DLD1 (cell line): ENCODE measurements at regions not wholly inside any gene's neighbourhood (a gene's known extent, or its start where the extent isn't known, plus 50 kb on each side); places are given as distances from the start of the nearest gene placed in this dataset.
"Not testable (repeated sequence)": the region's sequence is repeated elsewhere in the genome, so short reads cannot be mapped to it uniquely, and the experiment has no call there.

Experiments used
- in situ Hi-C: cut with HindIII; loops from 2 replicates; pipeline ENCODE4 v1.10.0; 2017; ENCODE audit warnings: low sequenced_read_pairs

GRCh38 chr5:62199792-62200716, 106.0 kb upstream of the KIF2A start:
- in situ Hi-C loops = no loop called here

GRCh38 chr5:62206150-62206829, 99.7 kb upstream of the KIF2A start:
- in situ Hi-C loops = no loop called here

GRCh38 chr5:62208218-62208852, 97.7 kb upstream of the KIF2A start:
- in situ Hi-C loops = no loop called here

DNA sequence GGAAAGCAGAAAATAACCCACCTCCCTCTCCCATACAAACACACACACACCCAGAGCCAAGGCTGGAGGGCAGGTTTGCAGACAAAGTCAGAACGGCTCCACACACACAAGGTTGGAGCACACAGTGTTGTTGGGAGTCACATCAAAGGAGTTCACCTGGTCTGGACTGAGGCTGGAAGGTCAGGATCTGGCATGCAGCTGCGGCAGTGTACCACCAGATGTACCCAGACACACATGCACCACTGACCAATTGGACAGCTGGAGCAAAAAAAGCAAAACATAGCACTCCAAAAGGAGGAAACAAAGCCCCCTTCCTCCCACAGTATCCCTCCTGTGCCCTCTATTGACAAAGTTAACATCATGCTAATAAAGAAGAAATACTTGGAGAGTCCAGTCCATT, 94.6 kb upstream of the KIF2A start:
- in situ Hi-C loops = no loop called here

DNA sequence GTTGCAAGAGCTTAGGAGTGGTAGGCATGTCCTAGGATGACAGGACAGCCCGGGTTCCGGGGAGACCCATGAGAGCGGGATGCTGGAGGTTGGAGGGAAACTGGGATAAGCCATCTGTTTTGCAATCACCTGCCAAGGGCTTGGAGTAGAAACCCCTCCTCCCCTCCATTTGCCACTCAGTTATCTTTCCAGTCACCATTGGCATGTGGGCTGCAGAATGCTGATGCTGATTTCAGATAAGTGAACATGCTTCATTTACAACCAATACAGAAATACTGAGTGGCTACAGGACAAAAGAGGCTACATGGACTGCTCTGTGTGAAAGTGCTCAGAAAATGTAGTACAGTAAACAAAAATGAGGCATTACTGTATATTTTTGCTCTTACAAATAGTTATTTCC, 93.4 kb upstream of the KIF2A start:
- in situ Hi-C loops = no loop called here

- in situ Hi-C loops = no loop called here
Measured at GRCh38 chr5:62214701-62215100, 91.3 kb upstream of the KIF2A start.

- in situ Hi-C loops = not testable (repeated sequence)
Measured at GRCh38 chr5:62216603-62217002, 89.4 kb upstream of the KIF2A start.

GRCh38 chr5:62217095-62217494, 88.9 kb upstream of the KIF2A start:
- in situ Hi-C loops = not testable (repeated sequence)

GRCh38 chr5:62218860-62219259, 87.1 kb upstream of the KIF2A start:
- in situ Hi-C loops = not testable (repeated sequence)

- in situ Hi-C loops = not testable (repeated sequence)
Measured at GRCh38 chr5:62221881-62222280, 84.1 kb upstream of the KIF2A start.

GRCh38 chr5:62222305-62222704, 83.7 kb upstream of the KIF2A start:
- in situ Hi-C loops = not testable (repeated sequence)

- in situ Hi-C loops = not testable (repeated sequence)
Measured at GRCh38 chr5:62223312-62223670, 82.7 kb upstream of the KIF2A start.

- in situ Hi-C loops = not testable (repeated sequence)
Measured at GRCh38 chr5:62224987-62225601, 80.9 kb upstream of the KIF2A start.

GRCh38 chr5:62230876-62231388, 75.1 kb upstream of the KIF2A start:
- in situ Hi-C loops = not testable (repeated sequence)

DNA sequence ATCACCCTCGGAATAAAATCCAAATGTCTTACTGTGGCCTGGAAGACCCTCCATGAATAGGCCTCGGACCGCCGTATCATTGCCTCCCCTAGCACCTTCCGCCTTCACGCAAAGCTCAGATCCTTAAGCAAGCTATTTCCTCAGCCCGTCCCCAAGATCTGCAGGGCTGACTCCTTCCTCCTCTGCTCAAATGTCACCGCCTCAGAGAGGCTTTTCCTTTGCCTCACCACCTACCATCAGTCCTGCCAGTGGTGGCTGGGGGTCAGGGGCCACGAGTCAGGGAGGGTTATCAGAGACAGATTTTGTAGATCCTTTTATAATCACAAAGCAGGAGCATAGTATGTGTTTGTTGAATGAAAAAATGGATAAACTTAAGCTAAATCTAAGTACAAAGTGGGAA, 74.4 kb upstream of the KIF2A start:
- in situ Hi-C loops = no loop called here

DNA sequence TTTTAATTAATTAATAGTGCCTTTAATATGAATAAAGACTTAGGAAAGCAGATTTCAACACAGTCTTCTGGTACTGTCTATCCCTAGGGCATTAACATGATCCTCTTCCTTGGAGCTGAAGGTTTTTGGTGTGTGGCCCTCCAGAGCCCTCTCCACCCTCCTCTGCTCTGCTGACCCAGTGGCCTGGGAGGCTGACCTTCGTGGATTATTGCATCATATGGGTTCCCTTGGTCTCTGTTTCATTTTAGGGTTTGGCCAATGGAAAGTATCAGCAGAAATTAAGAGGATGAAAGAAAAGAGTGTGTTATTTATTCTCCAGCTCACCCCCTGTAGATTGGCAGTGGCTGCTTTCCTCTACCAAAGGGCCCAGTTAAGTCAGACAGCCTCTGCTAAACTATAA, 73.8 kb upstream of the KIF2A start:
- in situ Hi-C loops = not testable (repeated sequence)

- in situ Hi-C loops = not testable (repeated sequence)
Measured at GRCh38 chr5:62233083-62234046, 72.6 kb upstream of the KIF2A start.

GRCh38 chr5:62236593-62236992, 69.4 kb upstream of the KIF2A start:
- in situ Hi-C loops = not testable (repeated sequence)

- in situ Hi-C loops = not testable (repeated sequence)
Measured at GRCh38 chr5:62237944-62238343, 68.1 kb upstream of the KIF2A start.

- in situ Hi-C loops = not testable (repeated sequence)
Measured at GRCh38 chr5:62238584-62238983, 67.4 kb upstream of the KIF2A start.
